ENCODE measurements at regions not wholly inside any gene's neighbourhood (a gene's known extent, or its start where the extent isn't known, plus 50 kb on each side); places are given as distances from the start of the nearest gene placed in this dataset.
"Not testable (repeated sequence)": the region's sequence is repeated elsewhere in the genome, so short reads cannot be mapped to it uniquely, and the experiment has no call there.

- peaks cover 7% of the 10 kb centered on the region for H3K9me3 Mint-ChIP-seq (ENCODE audit: insufficient read depth)
- no peak overlapping the region for H3K4me2 ChIP-seq (replicated peaks; ENCODE audit: low read depth, low read length, poor library complexity, severe bottlenecking)
- 100% methylated on average over 1 of the region's 4 CpGs for WGBS (ENCODE audit: insufficient coverage)
- H3K9ac ChIP-seq (ENCODE audit: low read length) = no peak overlapping the region
- no peaks in the 10 kb centered on the region for H3K27me3 ChIP-seq (replicated peaks in 1 of 4; ENCODE audit: control extremely low read depth in 1 of 4, control insufficient read depth in 3 of 4, insufficient read depth in 4 of 4, low read length in 3 of 4)
- H3K27me3 Mint-ChIP-seq = no peaks in the 10 kb centered on the region
- no peaks in the 10 kb centered on the region for H4K20me1 ChIP-seq (ENCODE audit: control insufficient read depth, insufficient read depth, low read length, poor library complexity, severe bottlenecking)
- H3K27ac Mint-ChIP-seq = no peak overlapping the region
- H3K27ac ChIP-seq (ENCODE audit: low read length in 2 of 2) = no peak overlapping the region
- POLR2A ChIA-PET = no interaction called here
- H3K4me1 ChIP-seq (ENCODE audit: control insufficient read depth in 2 of 2, insufficient read depth in 2 of 2, low read length in 2 of 2) = no peaks in the 10 kb centered on the region
- ATAC-seq (ENCODE audit: low read depth) (no peak), DNase-seq (no peak)
- H3K9me3 ChIP-seq (ENCODE audit: control extremely low read depth in 1 of 3, control insufficient read depth in 2 of 3, insufficient read depth in 1 of 3, low read length in 2 of 3) = no peaks in the 10 kb centered on the region
- H3K4me3 ChIP-seq (ENCODE audit: control extremely low read depth in 1 of 5, extremely low read depth in 1 of 5, insufficient read depth in 1 of 5, low read depth in 2 of 5, low read length in 4 of 5) = no peak overlapping the region
- TF ChIP-seq, protein P1, sequence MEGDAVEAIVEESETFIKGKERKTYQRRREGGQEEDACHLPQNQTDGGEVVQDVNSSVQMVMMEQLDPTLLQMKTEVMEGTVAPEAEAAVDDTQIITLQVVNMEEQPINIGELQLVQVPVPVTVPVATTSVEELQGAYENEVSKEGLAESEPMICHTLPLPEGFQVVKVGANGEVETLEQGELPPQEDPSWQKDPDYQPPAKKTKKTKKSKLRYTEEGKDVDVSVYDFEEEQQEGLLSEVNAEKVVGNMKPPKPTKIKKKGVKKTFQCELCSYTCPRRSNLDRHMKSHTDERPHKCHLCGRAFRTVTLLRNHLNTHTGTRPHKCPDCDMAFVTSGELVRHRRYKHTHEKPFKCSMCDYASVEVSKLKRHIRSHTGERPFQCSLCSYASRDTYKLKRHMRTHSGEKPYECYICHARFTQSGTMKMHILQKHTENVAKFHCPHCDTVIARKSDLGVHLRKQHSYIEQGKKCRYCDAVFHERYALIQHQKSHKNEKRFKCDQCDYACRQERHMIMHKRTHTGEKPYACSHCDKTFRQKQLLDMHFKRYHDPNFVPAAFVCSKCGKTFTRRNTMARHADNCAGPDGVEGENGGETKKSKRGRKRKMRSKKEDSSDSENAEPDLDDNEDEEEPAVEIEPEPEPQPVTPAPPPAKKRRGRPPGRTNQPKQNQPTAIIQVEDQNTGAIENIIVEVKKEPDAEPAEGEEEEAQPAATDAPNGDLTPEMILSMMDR (IDR thresholded peaks at IDR 0.05) = no peak
- H3K36me3 ChIP-seq (replicated peaks in 1 of 2; ENCODE audit: control extremely low read depth in 1 of 2, control insufficient read depth in 1 of 2, extremely low read depth in 1 of 2, insufficient read depth in 2 of 2, low read length in 1 of 2) = no peaks in the 10 kb centered on the region
- intact Hi-C loops (cut with micrococcal nuclease) = no loop called here
- CTCF ChIA-PET = no interaction called here
- no peak overlapping the region for H3K4me3 Mint-ChIP-seq
- no peaks in the 10 kb centered on the region for H3K79me2 ChIP-seq (ENCODE audit: control insufficient read depth, insufficient read depth, low read length)
- H3K4me1 Mint-ChIP-seq = no peaks in the 10 kb centered on the region
- no peak overlapping the region for H2AFZ ChIP-seq (ENCODE audit: insufficient read depth, low read depth, low read length, poor library complexity, severe bottlenecking)
These were observed 901.9 kb upstream of the WWC1 start for GRCh38 chr5:167389537-167389936.

GRCh38 chr5:167391286-167391685 lies 900.2 kb upstream of the WWC1 start:
- POLR2A ChIA-PET; H2AFZ ChIP-seq (ENCODE audit: insufficient read depth, low read depth, low read length, poor library complexity, severe bottlenecking); H4K20me1 ChIP-seq (ENCODE audit: control insufficient read depth, insufficient read depth, low read length, poor library complexity, severe bottlenecking); H3K27ac ChIP-seq (ENCODE audit: low read length in 2 of 2); H3K27me3 Mint-ChIP-seq; DNase-seq; H3K9ac ChIP-seq (ENCODE audit: low read length); H3K4me3 ChIP-seq (ENCODE audit: control extremely low read depth in 1 of 5, extremely low read depth in 1 of 5, insufficient read depth in 1 of 5, low read depth in 2 of 5, low read length in 4 of 5); H3K36me3 ChIP-seq (replicated peaks in 1 of 2; ENCODE audit: control extremely low read depth in 1 of 2, control insufficient read depth in 1 of 2, extremely low read depth in 1 of 2, insufficient read depth in 2 of 2, low read length in 1 of 2); H3K9me3 ChIP-seq (ENCODE audit: control extremely low read depth in 1 of 3, control insufficient read depth in 2 of 3, insufficient read depth in 1 of 3, low read length in 2 of 3); H3K4me1 ChIP-seq (ENCODE audit: control insufficient read depth in 2 of 2, insufficient read depth in 2 of 2, low read length in 2 of 2); CTCF ChIA-PET; H3K27me3 ChIP-seq (replicated peaks in 1 of 4; ENCODE audit: control extremely low read depth in 1 of 4, control insufficient read depth in 3 of 4, insufficient read depth in 4 of 4, low read length in 3 of 4); H3K27ac Mint-ChIP-seq; intact Hi-C loops (cut with micrococcal nuclease); H3K4me2 ChIP-seq (replicated peaks; ENCODE audit: low read depth, low read length, poor library complexity, severe bottlenecking); ATAC-seq (ENCODE audit: low read depth); H3K4me1 Mint-ChIP-seq; H3K9me3 Mint-ChIP-seq (ENCODE audit: insufficient read depth); H3K4me3 Mint-ChIP-seq; H3K79me2 ChIP-seq (ENCODE audit: control insufficient read depth, insufficient read depth, low read length): not testable (repeated sequence)
- 73% methylated on average over 2 of the region's 4 CpGs for WGBS (ENCODE audit: insufficient coverage)
